ENCODE measurements at regions not wholly inside any gene's neighbourhood (a gene's known extent, or its start where the extent isn't known, plus 50 kb on each side); places are given as distances from the start of the nearest gene placed in this dataset.

- TF ChIP-seq CTCF (conservative IDR thresholded peaks at IDR 0.05 in 1 of 2, IDR thresholded peaks at IDR 0.05 in 1 of 2; ENCODE audit: extremely low read depth in 1 of 2, insufficient read depth in 1 of 2, low read depth in 1 of 2, low read length in 2 of 2), result no peak
- TF ChIP-seq EZH2 (IDR thresholded peaks at IDR 0.05; ENCODE audit: borderline replicate concordance, low read length), result no peak
These were observed 263.9 kb downstream of the MZT1 start for GRCh38 chr13:72463561-72463960.

All from mammary epithelial cell (primary cell).